NCI-H1417 treated with DMSO at 0.1 percent for 48 hours (cell line): ENCODE measurements at regions not wholly inside any gene's neighbourhood (a gene's known extent, or its start where the extent isn't known, plus 50 kb on each side); places are given as distances from the start of the nearest gene placed in this dataset.
"Not testable (repeated sequence)": the region's sequence is repeated elsewhere in the genome, so short reads cannot be mapped to it uniquely, and the experiment has no call there.

ENCODE experiments used
- DNase-seq: peaks from one replicate; lab custom pipeline; 2025; lab: John Stamatoyannopoulos, UW

DNA sequence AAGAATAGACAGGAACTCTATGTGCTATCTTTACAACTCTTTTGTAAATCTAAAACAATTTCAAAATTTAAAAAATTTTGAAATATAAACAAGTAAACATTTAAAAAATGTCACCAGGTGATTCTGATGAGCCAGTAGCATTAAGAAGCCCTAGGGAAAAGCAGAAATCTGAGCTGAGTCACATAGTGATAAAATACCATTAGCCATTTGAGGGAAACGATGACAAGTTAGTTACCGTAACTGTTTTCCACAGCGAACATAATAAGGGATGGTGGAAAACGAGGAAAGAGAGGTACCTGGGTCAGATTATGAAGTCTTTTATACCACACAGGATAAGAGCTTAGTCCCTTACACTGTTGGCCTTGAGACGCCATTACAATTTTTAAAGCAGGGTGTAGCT is 55.5 kb downstream of the PRR15 start:
- DNase-seq: no peak

DNA sequence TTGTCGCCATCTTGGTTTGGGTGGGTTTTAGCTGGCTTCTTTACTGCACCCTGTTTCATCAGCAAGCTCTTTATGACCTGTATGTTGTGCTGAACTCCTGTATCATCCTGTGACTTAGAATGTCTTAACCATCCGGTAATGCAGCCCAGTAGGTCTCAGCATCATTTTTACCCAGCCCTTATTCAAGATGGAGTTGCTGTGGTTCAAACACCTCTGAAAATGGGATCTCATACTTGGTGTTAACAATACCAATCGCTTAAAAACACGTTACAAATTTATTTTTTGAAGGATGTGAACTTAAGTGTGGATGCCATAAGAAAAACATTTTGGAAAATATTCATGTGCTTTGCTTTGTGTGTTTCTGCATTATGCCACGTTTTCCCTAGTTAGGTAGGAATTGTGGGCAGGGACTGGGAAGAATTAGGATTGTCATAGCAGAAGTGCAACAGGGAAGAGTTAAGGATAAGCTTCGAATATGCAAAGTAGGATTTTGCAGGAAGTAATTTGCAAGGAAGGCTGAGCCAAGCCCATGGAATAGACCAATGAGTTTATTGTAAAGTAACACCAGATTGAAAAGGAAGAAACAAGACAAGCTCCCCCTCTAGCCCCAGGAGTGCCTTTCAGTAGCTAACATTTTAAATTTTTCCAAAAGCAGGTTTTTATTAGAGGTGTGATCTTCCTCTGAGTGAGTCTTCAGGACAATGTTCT is 56.4 kb downstream of the PRR15 start:
- no peak for DNase-seq

DNA sequence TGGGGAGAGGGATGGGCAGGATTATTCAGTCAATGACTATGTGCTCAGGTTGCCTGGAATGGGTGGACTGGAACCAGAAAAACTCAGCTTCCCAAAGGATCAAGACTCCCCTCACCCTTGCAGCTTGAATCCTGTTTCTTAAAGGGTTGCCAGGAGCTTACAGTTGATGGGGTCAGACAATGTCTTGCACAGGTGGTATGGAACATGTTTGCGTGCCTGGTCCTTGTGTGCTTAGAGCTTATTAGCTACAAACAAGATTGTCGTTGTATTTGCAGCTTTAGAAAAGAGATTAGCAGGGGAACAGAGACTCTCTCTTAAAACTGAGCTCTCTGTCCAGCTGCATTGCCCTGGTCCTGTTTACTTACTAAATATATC is 56.9 kb downstream of the PRR15 start:
- DNase-seq: no peak

DNA sequence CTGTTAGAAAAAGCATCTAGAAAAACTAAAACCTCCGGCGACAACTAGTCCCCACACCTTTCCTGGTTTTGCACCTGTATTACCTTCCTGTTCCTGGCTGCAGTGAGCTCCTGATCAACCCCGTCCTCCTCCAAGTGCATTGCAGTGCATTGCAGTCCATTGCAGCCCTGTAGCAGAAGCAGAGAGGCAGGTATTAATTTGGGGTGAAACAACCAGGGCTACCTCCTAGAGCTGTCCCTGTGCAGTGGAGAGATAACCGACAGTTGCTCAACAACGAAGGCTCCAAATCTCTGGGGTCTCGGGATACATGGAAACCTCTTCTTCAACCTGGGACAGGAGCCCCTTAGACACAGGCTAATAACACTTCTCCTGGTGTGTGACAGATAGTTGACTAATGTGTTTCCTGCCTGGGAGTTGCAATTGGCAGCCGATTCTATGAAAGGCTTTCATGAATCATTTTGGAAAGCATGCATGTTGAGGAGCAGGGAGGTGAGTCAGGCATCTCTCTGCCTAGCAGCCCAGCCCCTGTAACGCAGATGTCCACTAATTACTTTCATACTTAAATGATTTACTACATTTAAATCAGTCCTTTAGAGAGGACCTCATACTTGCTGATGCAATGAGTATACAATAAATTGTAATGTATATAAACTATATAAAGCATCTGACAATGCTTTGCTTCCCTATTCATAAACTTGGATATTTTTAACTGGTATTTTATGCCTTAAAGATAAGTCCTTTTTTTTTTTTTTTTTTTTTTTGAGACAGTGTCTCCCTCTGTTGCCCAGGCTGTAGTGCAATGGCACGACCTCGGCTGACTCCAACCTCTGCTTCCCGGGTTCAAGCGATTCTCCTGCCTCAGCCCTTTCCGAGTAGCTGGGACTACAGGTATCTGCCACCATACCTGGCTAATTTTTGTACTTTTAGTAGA is 59.0 kb downstream of the PRR15 start:
- DNase-seq: no peak

DNA sequence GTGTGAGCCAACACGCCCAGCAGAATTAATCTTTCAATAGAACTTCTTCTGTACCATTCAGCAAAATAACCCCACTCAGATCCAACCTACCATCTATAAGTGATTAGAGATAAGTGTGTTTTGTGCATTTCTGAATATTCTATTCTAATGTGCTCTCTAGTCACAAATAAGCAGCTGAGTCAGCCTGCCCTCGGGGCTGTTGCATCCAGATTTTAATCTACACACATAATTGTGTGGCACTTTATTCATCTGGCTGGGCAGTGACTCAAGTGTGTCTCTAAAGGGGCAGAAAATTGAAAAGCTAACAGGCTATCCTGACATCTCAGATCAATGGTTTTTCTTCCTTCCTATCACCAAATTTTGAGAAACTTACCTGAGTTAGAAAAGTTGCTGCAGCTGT is 60.3 kb downstream of the PRR15 start:
- DNase-seq: no peak

DNA sequence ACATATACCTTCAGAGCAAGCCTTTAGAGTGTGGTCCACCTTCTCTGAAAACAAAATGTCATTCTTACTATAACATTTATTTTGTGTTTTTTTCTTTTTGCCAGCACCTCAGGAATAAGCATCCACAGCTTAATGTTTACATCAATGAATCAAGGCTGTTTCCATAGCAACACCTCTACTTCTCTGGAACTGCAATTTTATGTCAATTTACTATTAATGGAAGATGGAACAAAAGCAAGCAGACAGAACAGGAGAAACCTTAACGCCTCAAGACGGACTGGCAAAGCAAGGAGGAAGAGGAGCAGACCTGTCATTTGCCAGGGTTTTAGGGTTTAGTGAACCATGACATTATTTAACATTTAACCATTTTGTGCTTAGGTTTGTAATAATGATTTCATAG is 63.1 kb downstream of the PRR15 start:
- no peak for DNase-seq

DNA sequence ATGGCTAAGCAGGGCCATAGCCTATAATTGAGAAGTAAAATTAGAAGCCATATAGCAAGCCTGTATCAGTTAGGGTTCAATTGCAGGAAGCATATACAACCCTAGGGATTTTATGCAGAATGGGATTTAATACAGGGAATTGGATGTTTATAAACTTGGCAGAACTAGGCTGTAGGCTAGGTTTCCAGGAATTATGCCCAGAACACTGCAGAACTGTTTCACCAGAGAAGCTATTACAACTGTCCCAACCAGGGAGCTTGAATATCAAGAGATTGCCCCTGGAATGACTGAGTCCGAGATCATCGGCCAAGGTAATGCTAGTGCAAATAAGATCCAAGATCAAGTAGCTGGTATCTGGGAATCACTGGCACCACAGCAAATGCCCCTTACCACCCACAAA is 64.0 kb downstream of the PRR15 start:
- no peak for DNase-seq

DNA sequence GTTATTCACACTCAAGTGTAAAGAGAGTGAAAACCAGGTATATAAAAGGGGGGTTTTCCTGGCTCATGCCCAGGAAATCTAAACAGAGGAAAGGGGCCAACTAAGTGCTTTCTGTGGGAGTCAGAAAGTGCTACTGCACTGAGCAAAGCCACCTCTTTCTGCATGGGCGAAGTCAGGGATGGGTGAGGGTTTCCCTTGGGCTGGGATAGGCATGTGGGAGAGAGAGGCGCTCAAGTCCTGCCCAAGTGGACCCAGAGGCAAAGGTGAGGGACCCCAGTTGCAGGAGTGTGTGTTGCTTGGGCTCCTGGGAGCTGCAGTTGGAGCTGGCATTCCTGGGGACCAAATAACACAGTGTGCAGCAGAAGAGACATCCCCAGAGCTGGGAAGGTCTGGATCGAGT is 65.9 kb downstream of the PRR15 start:
- no peak for DNase-seq

DNA sequence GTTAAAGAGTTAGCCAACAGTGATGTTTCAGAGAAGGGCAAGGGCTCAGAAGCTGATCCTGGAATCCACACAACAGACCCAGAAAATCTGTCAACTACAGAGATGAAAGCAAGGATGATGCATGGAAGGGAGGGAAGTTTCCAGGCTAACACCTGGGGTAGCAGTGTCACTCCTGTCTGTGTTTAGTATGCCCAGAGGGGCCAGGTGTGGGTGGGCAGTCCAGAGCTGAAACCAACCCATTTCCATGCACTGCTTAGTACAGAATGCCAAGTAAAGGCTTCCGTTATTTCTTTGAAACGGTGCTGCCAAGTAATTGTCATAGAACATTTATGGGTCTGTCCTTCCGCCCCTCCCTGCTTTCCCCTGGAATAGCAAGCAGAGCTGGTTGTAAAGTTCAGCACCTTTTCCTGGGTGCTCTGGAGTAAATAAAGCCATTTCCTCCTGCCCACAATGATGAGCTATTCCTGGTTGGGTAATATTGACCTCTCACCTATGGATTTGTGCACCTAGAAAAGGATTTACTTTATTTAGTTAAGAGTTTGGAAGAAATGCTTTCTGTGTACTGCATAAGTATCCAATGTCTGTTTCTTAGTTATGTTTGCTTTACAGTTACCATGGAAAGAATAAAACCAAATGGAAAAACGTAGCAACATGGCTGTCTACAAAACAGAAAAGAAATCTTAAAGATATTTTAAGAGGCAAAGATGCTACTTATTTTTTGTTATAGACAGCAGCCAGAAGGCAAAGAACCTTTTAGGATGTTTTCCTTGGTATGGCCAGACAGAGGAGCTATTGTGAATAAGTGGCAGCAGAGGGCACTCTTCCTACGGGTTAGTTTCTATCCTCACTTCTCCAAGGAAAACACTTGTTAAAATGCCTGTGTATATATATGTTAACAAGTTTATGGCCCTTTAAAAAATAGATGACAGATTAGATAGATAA is 71.7 kb downstream of the PRR15 start:
- DNase-seq: not testable (repeated sequence)

DNA sequence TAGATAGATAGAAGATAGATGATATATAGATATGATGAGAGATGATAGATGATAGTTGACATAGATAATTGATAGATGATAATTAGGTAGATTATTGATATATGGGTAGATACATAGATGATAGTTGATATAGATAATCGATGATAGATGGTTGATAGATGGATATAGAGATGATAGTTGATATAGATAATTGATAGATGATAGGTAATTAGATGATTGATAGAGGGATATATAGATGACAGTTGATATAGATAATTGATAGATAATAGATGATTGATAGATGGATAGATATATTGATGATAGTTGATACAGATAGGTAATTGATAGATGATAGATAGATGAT is 72.3 kb downstream of the PRR15 start:
- DNase-seq: no peak

DNA sequence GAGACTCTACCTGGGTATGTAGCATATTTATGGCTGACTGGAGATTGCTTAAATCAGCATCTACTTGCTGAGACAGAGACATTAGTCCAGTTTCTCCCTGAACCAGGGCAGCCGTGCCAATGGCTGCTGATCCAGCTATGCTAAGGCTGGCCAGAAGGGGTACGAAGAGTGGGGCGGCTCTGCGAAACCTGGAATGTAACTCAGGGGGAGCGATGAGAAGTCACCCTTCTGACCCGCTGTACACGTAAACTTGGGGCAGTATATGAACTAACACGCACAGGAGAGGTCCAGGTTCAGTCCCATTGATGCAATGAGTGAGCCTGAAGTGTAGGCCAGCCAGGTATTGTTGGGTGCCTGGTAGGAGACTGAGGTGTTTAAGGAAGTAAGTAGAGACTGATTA is 73.7 kb downstream of the PRR15 start:
- DNase-seq: no peak

DNA sequence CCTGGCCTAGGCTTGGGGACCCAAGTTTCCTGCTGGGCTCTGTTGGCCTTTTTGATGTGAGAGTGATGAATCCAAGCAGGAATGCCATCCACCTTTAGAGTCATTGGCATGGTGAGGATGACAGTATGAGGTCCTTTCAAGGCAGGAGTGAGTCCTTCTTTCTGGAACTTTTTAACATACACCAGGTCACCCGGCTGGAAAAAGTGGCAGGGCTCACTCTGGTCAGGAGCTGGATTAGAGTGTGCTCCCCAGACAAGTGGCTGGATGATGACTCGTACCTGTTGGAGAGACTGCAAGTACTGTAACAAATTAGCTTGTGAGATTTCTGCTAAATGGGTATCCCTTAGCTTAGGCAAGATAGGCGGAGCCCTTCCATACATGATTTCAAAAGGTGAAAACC is 75.2 kb downstream of the PRR15 start:
- DNase-seq: not testable (repeated sequence)

DNA sequence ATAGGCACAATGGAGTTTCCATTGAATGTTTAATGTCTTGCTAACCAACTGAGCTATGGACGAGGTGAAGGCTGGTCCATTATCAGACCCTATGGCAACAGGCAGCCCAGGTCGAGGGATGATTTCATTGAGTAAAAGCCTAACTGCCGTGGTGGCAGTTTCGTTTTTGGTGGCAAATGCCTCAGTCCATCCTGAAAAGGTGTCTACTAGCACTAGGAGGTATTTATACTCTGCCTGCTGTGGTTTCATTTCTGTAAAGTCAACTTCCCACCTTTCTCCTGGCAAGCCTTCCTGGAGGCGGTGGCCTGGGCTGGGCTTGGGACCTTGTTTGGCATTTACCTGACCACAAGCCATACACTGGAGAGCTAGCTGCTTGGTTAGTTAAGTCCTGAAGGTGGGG is 75.8 kb downstream of the PRR15 start:
- DNase-seq: no peak

DNA sequence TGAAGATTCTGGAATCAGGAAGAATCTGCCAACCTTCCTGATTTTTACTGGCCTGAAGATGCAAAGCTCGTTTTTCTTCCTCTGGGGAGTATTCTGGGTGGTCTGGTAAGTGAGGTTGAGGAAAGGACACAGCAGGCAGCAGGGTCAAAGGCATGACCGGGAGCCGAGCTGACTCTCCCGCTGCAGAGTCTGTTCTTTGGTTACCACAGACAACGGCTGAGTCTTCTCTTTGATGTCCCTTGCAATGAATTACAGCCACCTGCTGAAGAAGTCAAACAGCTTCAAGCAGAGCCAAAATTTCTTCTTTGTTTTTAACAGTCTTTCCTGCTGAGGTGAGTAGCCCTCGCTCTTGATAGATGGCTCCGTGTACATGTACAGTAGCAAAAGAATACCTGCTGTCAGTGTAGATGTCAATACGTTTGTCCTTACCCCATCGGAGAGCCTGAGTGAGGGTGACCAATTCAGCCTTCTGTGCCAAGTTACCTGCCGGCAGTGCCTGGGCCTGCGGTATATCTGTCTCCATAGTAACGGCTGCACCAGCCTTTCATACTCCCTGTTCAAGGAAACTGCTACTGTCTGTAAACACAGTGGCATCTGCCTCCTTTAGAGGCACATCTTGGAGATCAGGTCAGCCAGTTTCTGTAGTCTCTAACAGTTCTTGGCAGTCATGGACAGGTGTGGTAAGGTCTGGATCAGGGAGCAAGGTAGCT is 76.4 kb downstream of the PRR15 start:
- no peak for DNase-seq

DNA sequence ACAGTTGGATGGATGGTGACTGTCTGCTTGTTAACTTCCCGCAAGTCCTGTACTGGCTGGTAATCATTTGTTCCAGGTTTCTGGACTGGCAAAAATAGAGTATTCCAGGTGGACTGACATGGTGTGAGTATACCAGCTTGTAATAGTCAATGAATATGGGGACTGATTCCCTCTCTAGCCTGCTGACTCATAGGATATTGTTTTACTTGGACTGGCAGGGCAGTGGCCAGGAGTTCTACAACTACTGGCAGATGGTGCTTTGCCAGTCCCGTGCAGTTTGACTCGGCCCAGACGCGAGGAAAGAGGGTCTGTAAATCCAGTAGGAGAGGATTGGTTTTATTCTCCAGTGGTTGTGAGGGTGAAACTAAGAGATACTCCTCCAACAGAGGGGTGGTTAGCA is 78.0 kb downstream of the PRR15 start:
- DNase-seq: no peak

DNA sequence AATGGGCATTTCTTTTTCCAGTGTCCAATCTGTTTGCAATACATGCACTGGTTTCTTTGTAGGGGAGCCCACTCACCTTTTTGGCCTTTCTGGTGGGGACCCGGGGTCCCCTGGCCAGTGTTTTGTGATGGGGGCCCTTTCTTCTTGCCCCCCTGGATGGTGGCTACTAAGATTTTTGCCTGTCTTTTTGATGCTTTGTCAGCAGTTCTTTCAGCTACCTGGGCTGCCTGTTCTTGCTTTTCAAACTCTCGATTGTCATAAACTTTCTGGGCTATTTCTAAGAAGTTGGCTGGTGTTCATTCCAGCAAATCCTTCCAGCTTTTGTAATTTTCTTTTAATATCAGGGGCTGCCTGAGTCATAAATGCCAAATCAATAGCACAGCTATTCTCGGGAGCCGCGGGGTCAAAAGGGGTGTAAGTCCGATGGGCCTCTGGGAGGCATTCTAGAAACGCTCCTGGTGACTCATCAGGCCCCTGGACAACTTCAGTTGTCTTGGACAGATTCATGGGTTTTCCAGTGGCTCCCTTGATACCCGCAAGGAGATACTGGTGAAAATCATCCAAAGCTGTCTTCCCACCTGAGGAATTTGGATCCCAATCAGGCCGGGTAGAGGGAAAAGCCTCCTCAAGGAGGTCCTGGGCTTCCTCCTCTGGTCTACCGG is 79.0 kb downstream of the PRR15 start:
- DNase-seq: no peak

DNA sequence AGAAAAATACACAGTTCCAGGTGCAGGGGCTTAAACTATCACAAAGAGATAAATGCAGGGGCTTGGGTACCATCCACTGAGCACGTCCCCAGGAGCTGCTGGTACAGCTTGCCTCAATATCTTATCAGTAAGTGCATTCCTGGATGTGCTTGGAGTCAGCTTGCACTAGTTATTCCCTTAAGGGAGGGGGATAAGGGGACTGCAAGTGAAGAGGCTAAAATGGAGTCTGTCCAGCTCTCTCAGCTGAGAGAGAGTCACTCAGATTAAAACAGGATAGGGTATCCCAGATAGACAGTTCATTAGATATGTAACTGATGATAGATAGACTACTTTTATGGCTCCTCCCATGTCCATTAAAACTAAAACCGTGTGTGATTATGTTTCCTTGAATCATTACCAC is 82.5 kb downstream of the PRR15 start:
- DNase-seq: not testable (repeated sequence)

DNA sequence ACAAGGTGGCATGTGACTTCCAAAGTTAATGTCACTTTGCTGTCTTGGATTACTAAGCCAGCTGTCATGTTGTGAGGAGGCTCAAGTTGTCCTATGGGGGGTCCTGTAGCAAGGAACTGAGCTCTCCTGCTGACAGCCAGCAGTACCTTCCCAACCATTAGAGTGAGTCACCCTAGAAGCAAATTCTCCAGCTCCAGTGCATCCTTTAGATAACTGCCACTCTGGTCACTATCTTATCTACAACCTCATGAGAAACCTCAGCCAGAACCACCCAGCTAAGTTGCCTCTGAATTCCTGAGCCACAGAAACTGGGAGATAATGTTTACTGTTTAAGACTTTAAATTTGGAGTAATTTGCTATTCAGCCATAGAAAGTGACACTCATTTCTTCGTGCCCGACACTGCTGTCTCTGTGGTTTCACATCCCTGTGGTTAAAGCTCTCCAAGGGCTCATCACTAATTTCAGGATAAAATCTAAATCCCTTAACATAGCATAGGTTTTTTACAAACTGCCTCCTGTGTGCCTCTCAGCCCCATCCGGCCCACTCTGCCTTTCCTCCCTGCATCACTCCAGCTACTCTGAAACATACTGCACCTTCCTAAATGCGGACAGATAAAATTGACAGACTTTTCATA is 83.5 kb downstream of the PRR15 start:
- no peak for DNase-seq

DNA sequence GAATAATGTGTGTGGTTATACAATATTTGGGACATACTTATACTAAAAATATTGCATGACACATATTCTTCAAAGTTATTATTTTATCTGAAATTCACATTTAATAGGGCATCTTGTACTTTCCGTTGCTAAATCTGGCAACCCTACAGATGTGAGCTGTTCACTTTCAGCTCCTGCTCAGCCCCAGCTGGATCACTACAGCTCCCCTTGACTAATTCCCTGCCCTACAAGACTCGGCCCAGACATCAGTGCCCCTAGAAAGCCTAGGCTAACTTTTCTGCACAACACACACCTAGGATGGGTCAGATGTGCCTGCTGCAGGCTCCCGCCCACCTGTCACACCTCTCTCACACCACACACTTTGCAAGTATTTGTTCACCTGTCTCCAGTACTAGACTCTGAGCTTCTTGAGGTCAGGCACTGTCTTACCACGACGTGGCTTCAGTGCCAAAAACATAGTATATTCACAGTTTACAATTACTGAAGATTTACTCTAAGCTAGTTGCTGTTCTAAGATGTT is 84.1 kb downstream of the PRR15 start:
- not testable (repeated sequence) for DNase-seq

DNA sequence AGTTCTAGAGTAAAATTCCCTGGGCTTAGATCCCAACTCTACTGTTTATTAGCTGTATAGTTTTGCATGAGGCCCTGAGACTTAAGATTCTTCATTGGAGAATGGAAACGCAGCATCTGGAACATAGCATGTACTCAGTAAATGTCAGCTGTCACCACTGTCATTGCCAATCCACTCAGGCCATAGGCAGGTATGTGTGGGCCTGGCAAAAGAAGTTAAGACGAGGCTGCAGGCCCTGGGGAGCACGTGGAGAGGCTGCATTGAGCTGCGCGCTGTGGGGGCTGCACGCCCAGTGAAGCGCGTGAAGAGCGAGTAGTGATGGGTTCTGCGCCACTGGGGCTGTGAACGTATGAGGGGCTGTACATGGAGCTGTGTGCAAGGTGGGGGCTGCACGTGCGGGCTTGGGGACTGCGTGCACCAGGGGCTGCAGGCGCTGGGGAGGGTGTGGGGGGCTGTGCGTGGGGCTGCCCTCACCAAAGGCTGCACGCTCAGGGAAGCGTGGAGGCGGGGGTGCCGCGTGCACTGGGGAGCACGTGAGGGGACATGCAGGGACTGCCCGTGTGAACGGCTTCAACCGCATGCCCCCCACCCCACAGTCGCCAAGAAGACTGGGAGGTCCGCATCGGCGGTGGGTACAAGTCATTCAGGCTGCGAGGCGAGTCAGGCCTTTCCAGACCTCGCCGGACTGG is 85.5 kb downstream of the PRR15 start:
- no peak for DNase-seq
